ENCODE measurements at regions not wholly inside any gene's neighbourhood (a gene's known extent, or its start where the extent isn't known, plus 50 kb on each side); places are given as distances from the start of the nearest gene placed in this dataset.

DNA sequence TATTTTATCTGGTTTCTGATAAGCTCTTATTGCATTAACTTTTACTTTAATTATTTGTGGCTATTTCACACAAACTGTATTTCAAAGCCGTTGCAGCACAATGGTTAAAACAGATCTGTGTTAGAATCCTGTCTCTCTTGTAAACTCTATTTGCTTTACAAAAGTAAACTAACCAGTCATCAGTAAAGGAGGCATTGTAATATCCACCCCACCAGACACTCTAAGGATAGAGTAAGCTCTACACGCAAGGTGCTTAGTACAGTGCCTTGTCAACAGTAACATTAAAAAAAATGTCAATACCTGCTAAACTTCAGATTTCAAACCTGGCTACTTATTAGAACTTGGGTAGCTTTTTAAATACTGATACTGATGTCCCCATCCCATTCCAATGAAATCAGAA, 228.4 kb downstream of the RCHY1 start:
- TF ChIP-seq, protein P1, sequence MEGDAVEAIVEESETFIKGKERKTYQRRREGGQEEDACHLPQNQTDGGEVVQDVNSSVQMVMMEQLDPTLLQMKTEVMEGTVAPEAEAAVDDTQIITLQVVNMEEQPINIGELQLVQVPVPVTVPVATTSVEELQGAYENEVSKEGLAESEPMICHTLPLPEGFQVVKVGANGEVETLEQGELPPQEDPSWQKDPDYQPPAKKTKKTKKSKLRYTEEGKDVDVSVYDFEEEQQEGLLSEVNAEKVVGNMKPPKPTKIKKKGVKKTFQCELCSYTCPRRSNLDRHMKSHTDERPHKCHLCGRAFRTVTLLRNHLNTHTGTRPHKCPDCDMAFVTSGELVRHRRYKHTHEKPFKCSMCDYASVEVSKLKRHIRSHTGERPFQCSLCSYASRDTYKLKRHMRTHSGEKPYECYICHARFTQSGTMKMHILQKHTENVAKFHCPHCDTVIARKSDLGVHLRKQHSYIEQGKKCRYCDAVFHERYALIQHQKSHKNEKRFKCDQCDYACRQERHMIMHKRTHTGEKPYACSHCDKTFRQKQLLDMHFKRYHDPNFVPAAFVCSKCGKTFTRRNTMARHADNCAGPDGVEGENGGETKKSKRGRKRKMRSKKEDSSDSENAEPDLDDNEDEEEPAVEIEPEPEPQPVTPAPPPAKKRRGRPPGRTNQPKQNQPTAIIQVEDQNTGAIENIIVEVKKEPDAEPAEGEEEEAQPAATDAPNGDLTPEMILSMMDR (IDR thresholded peaks at IDR 0.05): no peak
- no peak for TF ChIP-seq POLR2A (IDR thresholded peaks at IDR 0.05)
